RWPE2 (cell line): ENCODE measurements at regions not wholly inside any gene's neighbourhood (a gene's known extent, or its start where the extent isn't known, plus 50 kb on each side); places are given as distances from the start of the nearest gene placed in this dataset.

Experiments
- ATAC-seq: fragments of 200-7000 bp; cut with Tn5 transposase; 3 replicates; pipeline ENCODE4 v1.9.1; 2021; ENCODE audit warnings: low read depth
- DNase-seq: peaks from one replicate; pipeline ENCODE4 v3.0.0-alpha.2; 2020; ENCODE audit warnings: low spot score
- H3K27ac ChIP-seq: fragments of 450-650 bp; 2 replicates; pipeline ENCODE4 v1.5.1; 2017; ENCODE audit warnings: mild to moderate bottlenecking; ENCODE audit not compliant: poor library complexity, severe bottlenecking
- H3K27me3 ChIP-seq: fragments of 250-450 bp; sonication (Bioruptor Pico); 2 replicates; pipeline ENCODE4 v1.5.1; 2021; ENCODE audit warnings: mild to moderate bottlenecking, moderate library complexity; ENCODE audit not compliant: insufficient read depth, poor library complexity, severe bottlenecking
- H3K36me3 ChIP-seq: fragments of 250-450 bp; sonication (Bioruptor Pico); 2 replicates; pipeline ENCODE4 v1.5.1; 2020; ENCODE audit warnings: low read depth, mild to moderate bottlenecking, moderate library complexity
- H3K4me1 ChIP-seq: fragments of 250-450 bp; sonication (Bioruptor Pico); 2 replicates; pipeline ENCODE4 v1.5.1; 2021; ENCODE audit warnings: mild to moderate bottlenecking, moderate library complexity; ENCODE audit not compliant: insufficient read depth, poor library complexity, severe bottlenecking
- H3K4me3 ChIP-seq: fragments of 250-450 bp; sonication (Bioruptor Pico); 2 replicates; pipeline ENCODE4 v1.5.1; 2021; ENCODE audit warnings: mild to moderate bottlenecking, moderate library complexity; ENCODE audit not compliant: severe bottlenecking
- H3K9me3 ChIP-seq: fragments of 250-450 bp; sonication (Bioruptor Pico); 2 replicates; pipeline ENCODE4 v1.5.1; 2021; ENCODE audit warnings: mild to moderate bottlenecking, moderate library complexity; ENCODE audit not compliant: severe bottlenecking
- TF ChIP-seq, protein P1 (sequence below): fragments of 450-650 bp; IDR thresholded peaks from one replicate; pipeline ENCODE4 v1.5.1; 2017; ENCODE audit warnings: mild to moderate bottlenecking, moderate library complexity; ENCODE audit not compliant: poor library complexity, severe bottlenecking

DNA sequence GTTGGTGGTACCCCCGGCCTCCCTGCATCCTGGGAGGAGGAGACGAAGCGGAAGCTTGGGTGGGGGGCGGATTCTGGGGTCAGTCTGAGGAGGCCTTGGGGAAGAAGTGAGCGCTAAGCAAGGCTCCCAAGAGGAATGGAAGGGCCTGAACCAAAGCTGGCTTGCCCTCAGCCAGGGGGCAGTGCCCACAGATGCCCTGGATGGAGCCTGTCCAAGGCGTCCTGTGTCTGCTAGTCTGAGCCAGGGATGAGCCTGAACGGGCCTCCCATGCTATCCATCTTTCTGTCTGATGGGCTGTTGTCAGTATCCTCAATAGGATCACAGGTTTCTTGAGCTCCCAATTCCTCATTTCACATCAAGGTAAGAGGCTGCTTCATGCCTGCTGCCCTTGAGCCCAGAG, 122.3 kb upstream of the LHX1 start:
- Histone ChIP-seq H3K9me3 (no peaks in the 10 kb centered on the region), H3K27ac (no peak overlapping the region), H3K4me3 (no peak overlapping the region), H3K36me3 (no peaks in the 10 kb centered on the region), H3K27me3 (no peaks in the 10 kb centered on the region), H3K4me1 (no peaks in the 10 kb centered on the region)
- ATAC-seq (no peak), DNase-seq (no peak)
- TF ChIP-seq, protein P1, sequence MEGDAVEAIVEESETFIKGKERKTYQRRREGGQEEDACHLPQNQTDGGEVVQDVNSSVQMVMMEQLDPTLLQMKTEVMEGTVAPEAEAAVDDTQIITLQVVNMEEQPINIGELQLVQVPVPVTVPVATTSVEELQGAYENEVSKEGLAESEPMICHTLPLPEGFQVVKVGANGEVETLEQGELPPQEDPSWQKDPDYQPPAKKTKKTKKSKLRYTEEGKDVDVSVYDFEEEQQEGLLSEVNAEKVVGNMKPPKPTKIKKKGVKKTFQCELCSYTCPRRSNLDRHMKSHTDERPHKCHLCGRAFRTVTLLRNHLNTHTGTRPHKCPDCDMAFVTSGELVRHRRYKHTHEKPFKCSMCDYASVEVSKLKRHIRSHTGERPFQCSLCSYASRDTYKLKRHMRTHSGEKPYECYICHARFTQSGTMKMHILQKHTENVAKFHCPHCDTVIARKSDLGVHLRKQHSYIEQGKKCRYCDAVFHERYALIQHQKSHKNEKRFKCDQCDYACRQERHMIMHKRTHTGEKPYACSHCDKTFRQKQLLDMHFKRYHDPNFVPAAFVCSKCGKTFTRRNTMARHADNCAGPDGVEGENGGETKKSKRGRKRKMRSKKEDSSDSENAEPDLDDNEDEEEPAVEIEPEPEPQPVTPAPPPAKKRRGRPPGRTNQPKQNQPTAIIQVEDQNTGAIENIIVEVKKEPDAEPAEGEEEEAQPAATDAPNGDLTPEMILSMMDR = no peak

DNA sequence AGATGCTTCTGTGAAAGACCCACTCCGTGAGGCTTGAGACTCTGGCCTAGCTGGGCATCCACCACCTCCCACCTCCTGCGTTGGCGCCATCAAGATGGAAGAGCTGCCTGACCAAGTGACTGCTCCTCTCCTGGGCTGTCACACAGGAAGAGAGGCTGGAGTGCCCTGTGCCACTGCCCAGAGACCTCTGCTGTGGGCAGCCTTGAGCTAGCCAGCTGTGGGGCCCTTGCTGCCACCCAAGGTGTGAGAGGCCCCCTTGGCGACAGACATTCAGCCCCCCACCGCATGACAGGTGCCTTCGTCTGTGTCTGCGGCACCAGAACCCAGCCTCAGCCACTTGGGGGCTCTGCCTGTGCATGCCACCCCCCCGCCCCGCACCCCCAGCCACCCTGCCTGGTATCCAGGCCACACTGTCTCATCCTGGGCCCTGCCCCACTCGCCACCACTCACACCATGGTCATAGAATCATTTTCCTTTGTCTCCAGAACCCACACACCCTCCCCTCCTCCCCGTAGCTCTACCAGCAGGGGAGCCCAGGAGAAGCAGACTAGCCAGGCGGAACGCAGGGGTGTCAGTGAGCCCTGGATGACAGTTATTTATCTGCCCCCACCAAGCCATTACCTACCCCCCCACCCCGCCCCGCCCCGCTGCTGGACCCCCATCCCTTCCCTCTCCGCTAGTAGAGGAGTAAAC, 120.9 kb upstream of the LHX1 start:
- Histone ChIP-seq H3K27me3 (no peaks in the 10 kb centered on the region), H3K9me3 (no peaks in the 10 kb centered on the region), H3K27ac (no peak overlapping the region), H3K36me3 (no peaks in the 10 kb centered on the region), H3K4me1 (no peaks in the 10 kb centered on the region), H3K4me3 (no peak overlapping the region)
- ATAC-seq (no peak), DNase-seq (no peak)
- TF ChIP-seq, protein P1 = no peak

- H3K4me1 ChIP-seq = no peaks in the 10 kb centered on the region
- no peaks in the 10 kb centered on the region for H3K9me3 ChIP-seq
- TF ChIP-seq, protein P1 = no peak
- H3K36me3 ChIP-seq = no peaks in the 10 kb centered on the region
- no peak for ATAC-seq
- H3K27me3 ChIP-seq = no peaks in the 10 kb centered on the region
- no peak for DNase-seq
- H3K4me3 ChIP-seq = no peak overlapping the region
- H3K27ac ChIP-seq = no peak overlapping the region
Measured at GRCh38 chr17:36816907-36817288, 120.4 kb upstream of the LHX1 start.

GRCh38 chr17:36817483-36818048, 119.7 kb upstream of the LHX1 start:
- Histone ChIP-seq H3K4me3 (no peak overlapping the region), H3K4me1 (no peaks in the 10 kb centered on the region), H3K36me3 (no peaks in the 10 kb centered on the region), H3K9me3 (no peaks in the 10 kb centered on the region), H3K27ac (no peak overlapping the region), H3K27me3 (no peaks in the 10 kb centered on the region)
- DNase-seq (no peak), ATAC-seq (no peak)
- TF ChIP-seq, protein P1 = no peak
